GM18868 (cell line): ENCODE measurements at regions not wholly inside any gene's neighbourhood (a gene's known extent, or its start where the extent isn't known, plus 50 kb on each side); places are given as distances from the start of the nearest gene placed in this dataset.
"Not testable (repeated sequence)": the region's sequence is repeated elsewhere in the genome, so short reads cannot be mapped to it uniquely, and the experiment has no call there.

Experiments
- ATAC-seq: cut with Tn5 transposase; IDR thresholded peaks from one replicate; pipeline ENCODE4 v1.9.1; 2021; ENCODE audit warnings: mild to moderate bottlenecking, moderate library complexity; ENCODE audit not compliant: unreplicated experiment

GRCh38 chr2:878245-878930, 72.3 kb upstream of the SNTG2 start:
- ATAC-seq: no peak

DNA sequence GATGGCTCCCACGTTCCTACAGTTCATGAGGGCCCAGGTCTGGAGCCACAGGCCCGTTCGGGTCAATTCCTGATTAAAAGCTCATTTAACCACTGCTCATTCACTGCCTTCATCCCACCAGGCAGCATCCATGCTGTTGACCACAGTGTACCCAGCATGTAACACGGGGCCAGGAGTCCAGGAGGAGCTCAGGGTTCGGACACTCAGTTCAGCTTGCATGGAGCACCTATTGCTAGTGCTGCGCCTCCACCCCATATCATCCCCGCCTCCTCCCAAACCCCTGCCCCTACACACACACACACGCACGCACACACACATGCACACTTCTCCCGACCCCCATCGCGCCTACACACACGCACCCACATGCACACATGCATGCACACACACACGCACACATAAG, 72.9 kb upstream of the SNTG2 start:
- ATAC-seq: no peak

GRCh38 chr2:875687-876615, 74.7 kb upstream of the SNTG2 start:
- no peak for ATAC-seq

GRCh38 chr2:873651-874580, 76.7 kb upstream of the SNTG2 start:
- no peak for ATAC-seq

- ATAC-seq: no peak
These were observed 77.6 kb upstream of the SNTG2 start for GRCh38 chr2:873027-873426.

- ATAC-seq: no peak
These were observed 78.5 kb upstream of the SNTG2 start for GRCh38 chr2:871926-872680.

DNA sequence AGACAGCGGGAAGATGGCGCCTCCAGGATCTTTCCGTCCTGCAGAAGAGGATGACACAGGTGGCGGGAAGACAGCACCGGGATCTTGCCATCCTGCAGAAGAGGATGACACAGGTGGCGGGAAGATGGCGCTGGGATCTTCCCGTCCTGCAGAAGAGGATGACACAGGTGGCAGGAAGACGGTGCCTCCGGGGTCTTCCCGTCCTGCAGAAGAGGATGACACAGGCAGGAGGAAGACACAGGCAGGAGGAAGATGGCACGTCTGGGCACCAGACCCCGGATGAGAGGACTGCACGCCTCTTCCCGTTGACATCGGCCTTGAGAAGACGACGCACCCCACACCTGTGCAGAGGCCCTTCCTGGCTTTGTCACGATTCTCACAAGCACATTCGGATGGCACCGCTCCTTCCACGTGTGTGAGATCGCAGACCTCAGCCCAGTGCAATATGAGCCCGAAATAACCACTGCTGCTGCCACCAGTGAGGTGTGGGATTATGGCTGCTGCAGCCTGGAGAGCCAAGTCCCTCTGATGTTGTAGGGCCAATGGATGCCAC, 79.4 kb upstream of the SNTG2 start:
- ATAC-seq: no peak

DNA sequence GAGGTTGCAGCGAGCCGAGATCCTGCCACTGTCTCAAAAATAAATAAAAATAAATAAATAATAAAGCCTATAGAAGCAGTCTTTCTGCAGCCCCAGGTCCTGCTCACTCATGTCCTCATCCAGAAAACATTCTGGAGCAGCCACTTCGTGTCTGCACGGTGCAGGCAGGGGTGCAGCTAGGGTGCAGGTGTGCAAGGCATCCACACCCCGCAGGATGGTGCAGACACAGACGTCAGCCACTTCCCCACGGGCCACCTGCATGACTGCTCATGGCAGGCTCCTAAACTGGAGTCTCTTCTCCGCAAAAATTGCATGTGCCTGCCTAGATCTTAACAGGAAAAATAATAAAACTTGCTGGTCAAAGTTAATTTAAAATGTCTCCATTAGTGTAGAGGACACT, 80.2 kb upstream of the SNTG2 start:
- no peak for ATAC-seq

- no peak for ATAC-seq
These were observed 80.8 kb upstream of the SNTG2 start for GRCh38 chr2:869894-870293.

GRCh38 chr2:869357-869871, 81.2 kb upstream of the SNTG2 start:
- ATAC-seq: no peak

DNA sequence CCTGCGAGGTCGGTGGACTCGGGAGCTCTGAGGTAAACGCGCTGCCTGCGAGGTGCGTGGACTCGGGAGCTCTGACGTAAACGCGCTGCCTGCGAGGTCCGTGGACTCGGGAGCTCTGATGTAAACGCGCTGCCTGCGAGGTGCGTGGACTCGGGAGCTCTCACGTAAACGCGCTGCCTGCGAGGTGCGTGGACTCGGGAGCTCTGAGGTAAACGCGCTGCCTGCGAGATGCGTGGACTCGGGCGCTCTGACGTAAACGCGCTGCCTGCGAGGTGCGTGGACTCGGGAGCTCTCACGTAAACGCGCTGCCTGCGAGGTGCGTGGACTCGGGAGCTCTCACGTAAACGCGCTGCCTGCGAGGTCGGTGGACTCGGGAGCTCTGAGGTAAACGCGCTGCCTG, 81.8 kb upstream of the SNTG2 start:
- ATAC-seq: not testable (repeated sequence)

DNA sequence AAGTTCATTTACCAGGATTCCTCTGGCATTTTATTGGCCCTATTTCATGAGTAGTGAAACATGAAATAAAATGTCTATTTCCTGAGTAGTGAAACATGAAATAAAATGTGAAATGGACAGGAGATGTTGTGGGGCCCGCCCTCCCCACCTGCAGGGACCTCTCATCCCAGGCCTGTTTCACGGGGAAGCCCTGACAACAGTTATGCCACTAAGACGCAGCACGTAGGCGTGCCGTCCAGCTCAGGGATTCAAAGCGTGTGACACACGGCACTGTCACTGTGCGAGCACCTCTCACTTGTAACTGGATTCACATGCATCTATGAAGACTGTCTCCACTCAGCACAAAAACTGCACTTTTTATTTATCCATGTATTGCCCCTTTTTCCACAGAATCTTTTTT, 83.4 kb upstream of the SNTG2 start:
- ATAC-seq: no peak

GRCh38 chr2:866887-867286, 83.8 kb upstream of the SNTG2 start:
- no peak for ATAC-seq

- ATAC-seq: no peak
These were observed 84.5 kb upstream of the SNTG2 start for GRCh38 chr2:866009-866680.

DNA sequence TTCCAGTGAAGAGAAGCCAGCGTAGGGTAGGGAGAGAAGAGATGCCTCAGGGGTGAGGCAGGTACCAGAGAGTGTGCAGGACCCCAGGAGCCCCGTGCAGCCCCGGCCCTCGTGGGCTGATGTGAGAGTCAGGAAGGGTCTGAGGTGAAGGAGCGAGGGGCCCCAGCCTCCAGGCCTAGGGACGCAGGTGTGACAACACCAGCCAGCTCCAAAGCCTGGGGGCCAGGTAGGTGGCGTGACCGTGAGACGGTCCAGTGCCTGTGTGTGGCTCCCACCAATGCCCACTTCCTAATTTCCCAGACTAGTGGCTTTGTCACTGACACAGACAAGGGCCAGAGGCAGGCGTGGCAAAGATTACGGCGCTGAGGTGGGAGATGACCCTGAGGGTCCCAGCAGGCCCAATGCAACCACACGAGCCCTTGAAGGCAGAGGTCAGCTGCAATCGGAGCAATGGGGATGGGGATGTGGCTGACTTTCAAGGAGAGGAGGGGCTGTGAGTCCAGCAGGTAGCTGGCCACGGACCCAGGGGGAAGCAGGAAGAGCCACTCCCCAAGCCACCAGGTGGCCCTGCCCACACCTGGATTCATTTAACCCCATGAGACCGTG, 86.0 kb upstream of the SNTG2 start:
- ATAC-seq: no peak

- ATAC-seq: no peak
These were observed 86.8 kb upstream of the SNTG2 start for GRCh38 chr2:863732-864450.

DNA sequence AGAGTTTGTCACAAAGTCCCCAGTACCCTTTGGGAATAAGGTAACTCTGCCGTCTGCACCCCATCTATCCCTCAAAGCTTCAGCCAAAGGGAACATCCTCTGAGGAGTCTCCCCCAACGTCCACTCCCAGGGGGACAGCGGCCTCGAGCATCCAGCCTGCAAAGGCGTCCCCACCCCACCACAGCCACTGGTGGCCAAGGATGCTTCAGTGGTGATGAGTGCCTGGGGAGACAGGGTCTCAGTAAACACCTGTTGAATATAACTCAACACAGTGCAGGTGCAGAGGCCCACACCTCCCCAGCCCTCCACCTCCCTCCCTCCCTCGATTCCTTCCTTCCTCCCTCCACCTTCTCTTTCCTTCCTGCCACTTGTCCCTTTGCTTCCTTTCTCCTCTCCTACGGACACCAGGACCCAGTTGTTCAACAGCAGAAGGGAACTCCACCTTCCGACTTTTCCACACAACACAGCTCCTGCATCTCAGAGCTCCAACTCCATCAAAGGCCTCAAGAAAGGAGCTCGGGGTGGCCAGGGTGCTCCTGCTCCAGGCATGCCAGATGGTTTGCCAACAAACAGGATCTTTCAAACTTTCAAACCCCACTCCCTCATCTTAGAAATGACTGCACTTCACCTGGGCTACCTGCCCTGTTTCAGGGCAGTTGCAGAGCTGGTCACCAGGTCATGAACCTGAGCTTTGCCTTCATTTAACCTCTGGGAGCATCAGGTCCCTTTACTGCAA, 87.8 kb upstream of the SNTG2 start:
- ATAC-seq: no peak

DNA sequence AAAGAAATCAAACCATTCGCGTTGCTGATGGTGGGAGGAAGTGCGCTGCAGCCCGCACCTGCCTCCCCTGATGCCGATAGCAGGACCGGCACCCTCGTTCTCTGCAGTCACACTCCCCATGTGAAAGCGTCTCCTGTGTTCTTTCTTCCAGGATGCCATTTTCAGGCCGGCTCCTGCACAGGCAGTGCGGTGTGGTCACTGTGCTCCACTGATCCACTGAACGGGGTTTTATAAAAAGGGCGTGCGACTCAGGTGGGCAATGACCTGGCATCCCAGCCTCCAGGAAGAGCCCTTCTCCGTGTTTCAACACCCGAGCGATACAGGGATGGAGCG, 88.3 kb upstream of the SNTG2 start:
- no peak for ATAC-seq
